GM04504 (cell line): ENCODE measurements at regions not wholly inside any gene's neighbourhood (a gene's known extent, or its start where the extent isn't known, plus 50 kb on each side); places are given as distances from the start of the nearest gene placed in this dataset.
"Not testable (repeated sequence)": the region's sequence is repeated elsewhere in the genome, so short reads cannot be mapped to it uniquely, and the experiment has no call there.

ENCODE experiments used
- DNase-seq: peaks from one replicate; pipeline ENCODE4 v3.0.0-alpha.2; 2012; ENCODE audit warnings: low read depth

- no peak for DNase-seq
Observed at GRCh38 chrX:36650622-36651021, 357.5 kb upstream of the FAM47C start.

GRCh38 chrX:36683507-36683906 is 324.7 kb upstream of the FAM47C start:
- no peak for DNase-seq

GRCh38 chrX:36684053-36684452 is 324.1 kb upstream of the FAM47C start:
- DNase-seq: no peak

GRCh38 chrX:36721990-36722389 is 286.2 kb upstream of the FAM47C start:
- DNase-seq: no peak

GRCh38 chrX:36753602-36754001 is 254.6 kb upstream of the FAM47C start:
- DNase-seq: no peak

GRCh38 chrX:36787752-36788151 is 220.4 kb upstream of the FAM47C start:
- DNase-seq: no peak

- DNase-seq: no peak
Observed at GRCh38 chrX:36803151-36803550, 205.0 kb upstream of the FAM47C start.

- DNase-seq: no peak
Observed at GRCh38 chrX:36804066-36804465, 204.1 kb upstream of the FAM47C start.

- no peak for DNase-seq
Observed at GRCh38 chrX:36844857-36845256, 163.3 kb upstream of the FAM47C start.

- DNase-seq: no peak
Observed at GRCh38 chrX:36847496-36847895, 160.7 kb upstream of the FAM47C start.

GRCh38 chrX:36849407-36849806 is 158.8 kb upstream of the FAM47C start:
- DNase-seq: no peak

- DNase-seq: no peak
Observed at GRCh38 chrX:36856849-36857248, 151.3 kb upstream of the FAM47C start.

- no peak for DNase-seq
Observed at GRCh38 chrX:36859231-36859630, 148.9 kb upstream of the FAM47C start.

- DNase-seq: no peak
Observed at GRCh38 chrX:36861601-36862000, 146.6 kb upstream of the FAM47C start.

- DNase-seq: peak; percentile 8
Observed at GRCh38 chrX:36867143-36867542, 141.0 kb upstream of the FAM47C start.

GRCh38 chrX:36868592-36868991 is 139.6 kb upstream of the FAM47C start:
- no peak for DNase-seq

- DNase-seq: no peak
Observed at GRCh38 chrX:36869457-36869856, 138.7 kb upstream of the FAM47C start.

- no peak for DNase-seq
Observed at GRCh38 chrX:36897690-36898089, 110.5 kb upstream of the FAM47C start.

GRCh38 chrX:36898301-36898700 is 109.9 kb upstream of the FAM47C start:
- no peak for DNase-seq

GRCh38 chrX:36904561-36904960 is 103.6 kb upstream of the FAM47C start:
- DNase-seq: not testable (repeated sequence)

- peak; percentile 12 for DNase-seq
Observed at GRCh38 chrX:36908801-36909675, 99.1 kb upstream of the FAM47C start.

- no peak for DNase-seq
Observed at GRCh38 chrX:36909676-36910030, 98.5 kb upstream of the FAM47C start.

GRCh38 chrX:36913551-36913950 is 94.6 kb upstream of the FAM47C start:
- DNase-seq: no peak

GRCh38 chrX:36916941-36917340 is 91.2 kb upstream of the FAM47C start:
- DNase-seq: no peak
